ENCODE measurements at regions not wholly inside any gene's neighbourhood (a gene's known extent, or its start where the extent isn't known, plus 50 kb on each side); places are given as distances from the start of the nearest gene placed in this dataset.

DNA sequence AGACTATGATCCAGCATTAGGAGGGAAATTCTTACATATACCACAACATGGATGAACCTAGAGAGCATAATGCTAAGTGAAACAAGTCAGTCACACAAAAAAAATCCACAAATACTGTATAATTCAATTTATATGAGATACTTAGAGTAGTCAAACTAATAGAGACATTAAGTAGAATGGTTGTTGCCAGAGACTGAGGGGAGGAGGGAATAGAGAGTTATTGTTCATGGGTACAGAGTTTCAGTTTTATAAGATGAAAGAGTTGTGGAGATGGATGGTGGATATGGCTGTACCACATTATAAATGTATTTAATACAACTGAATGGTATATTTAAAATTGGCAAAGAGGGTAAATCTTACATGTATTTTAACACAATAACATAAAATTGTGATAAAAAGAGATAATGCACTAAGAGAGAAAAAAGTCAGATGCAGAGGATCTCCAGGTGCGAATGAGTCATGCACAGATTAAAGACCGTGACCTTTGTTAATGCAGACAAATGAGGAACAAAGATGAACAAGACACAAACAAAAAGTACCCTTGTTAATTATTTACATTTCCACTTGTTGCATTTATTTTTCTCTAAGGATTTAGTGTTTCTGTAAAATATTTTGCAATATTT lies 541.7 kb upstream of the MEX3C start:
- TF ChIP-seq CREB1 (CRISPR knock-in tag; IDR thresholded peaks at IDR 0.05) (no peak), RELA (CRISPR knock-in tag; IDR thresholded peaks at IDR 0.05; ENCODE audit: borderline replicate concordance) (no peak), NR3C1 (CRISPR knock-in tag; conservative IDR thresholded peaks at IDR 0.05; ENCODE audit: low read depth) (no peak), TP53 (CRISPR knock-in tag; IDR thresholded peaks at IDR 0.05) (no peak), JAZF1 (CRISPR knock-in tag; IDR thresholded peaks at IDR 0.05) (no peak), JUN (CRISPR knock-in tag; IDR thresholded peaks at IDR 0.05) (no peak), FOXP1 (CRISPR knock-in tag; IDR thresholded peaks at IDR 0.05; ENCODE audit: borderline replicate concordance) (no peak)
- TF ChIP-seq, protein P1, sequence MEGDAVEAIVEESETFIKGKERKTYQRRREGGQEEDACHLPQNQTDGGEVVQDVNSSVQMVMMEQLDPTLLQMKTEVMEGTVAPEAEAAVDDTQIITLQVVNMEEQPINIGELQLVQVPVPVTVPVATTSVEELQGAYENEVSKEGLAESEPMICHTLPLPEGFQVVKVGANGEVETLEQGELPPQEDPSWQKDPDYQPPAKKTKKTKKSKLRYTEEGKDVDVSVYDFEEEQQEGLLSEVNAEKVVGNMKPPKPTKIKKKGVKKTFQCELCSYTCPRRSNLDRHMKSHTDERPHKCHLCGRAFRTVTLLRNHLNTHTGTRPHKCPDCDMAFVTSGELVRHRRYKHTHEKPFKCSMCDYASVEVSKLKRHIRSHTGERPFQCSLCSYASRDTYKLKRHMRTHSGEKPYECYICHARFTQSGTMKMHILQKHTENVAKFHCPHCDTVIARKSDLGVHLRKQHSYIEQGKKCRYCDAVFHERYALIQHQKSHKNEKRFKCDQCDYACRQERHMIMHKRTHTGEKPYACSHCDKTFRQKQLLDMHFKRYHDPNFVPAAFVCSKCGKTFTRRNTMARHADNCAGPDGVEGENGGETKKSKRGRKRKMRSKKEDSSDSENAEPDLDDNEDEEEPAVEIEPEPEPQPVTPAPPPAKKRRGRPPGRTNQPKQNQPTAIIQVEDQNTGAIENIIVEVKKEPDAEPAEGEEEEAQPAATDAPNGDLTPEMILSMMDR (IDR thresholded peaks at IDR 0.05): no peak
- TF ChIP-seq, protein P2, sequence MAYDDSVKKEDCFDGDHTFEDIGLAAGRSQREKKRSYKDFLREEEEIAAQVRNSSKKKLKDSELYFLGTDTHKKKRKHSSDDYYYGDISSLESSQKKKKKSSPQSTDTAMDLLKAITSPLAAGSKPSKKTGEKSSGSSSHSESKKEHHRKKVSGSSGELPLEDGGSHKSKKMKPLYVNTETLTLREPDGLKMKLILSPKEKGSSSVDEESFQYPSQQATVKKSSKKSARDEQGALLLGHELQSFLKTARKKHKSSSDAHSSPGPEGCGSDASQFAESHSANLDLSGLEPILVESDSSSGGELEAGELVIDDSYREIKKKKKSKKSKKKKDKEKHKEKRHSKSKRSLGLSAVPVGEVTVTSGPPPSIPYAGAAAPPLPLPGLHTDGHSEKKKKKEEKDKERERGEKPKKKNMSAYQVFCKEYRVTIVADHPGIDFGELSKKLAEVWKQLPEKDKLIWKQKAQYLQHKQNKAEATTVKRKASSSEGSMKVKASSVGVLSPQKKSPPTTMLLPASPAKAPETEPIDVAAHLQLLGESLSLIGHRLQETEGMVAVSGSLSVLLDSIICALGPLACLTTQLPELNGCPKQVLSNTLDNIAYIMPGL (CRISPR knock-in tag; IDR thresholded peaks at IDR 0.05): no peak
- TF ChIP-seq, protein P3, sequence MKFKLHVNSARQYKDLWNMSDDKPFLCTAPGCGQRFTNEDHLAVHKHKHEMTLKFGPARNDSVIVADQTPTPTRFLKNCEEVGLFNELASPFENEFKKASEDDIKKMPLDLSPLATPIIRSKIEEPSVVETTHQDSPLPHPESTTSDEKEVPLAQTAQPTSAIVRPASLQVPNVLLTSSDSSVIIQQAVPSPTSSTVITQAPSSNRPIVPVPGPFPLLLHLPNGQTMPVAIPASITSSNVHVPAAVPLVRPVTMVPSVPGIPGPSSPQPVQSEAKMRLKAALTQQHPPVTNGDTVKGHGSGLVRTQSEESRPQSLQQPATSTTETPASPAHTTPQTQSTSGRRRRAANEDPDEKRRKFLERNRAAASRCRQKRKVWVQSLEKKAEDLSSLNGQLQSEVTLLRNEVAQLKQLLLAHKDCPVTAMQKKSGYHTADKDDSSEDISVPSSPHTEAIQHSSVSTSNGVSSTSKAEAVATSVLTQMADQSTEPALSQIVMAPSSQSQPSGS (CRISPR knock-in tag; IDR thresholded peaks at IDR 0.05; ENCODE audit: borderline replicate concordance, low read depth): no peak
- TF ChIP-seq, protein P4, sequence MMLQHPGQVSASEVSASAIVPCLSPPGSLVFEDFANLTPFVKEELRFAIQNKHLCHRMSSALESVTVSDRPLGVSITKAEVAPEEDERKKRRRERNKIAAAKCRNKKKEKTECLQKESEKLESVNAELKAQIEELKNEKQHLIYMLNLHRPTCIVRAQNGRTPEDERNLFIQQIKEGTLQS (CRISPR knock-in tag; conservative IDR thresholded peaks at IDR 0.05): no peak
